Neural progenitor cell (in vitro differentiated cells): ENCODE measurements at regions not wholly inside any gene's neighbourhood (a gene's known extent, or its start where the extent isn't known, plus 50 kb on each side); places are given as distances from the start of the nearest gene placed in this dataset.

Source experiments
- DNase-seq: peaks from one replicate; pipeline ENCODE4 v3.0.0-alpha.2; 2016; ENCODE audit warnings: low spot score
- H2AFZ ChIP-seq: fragments of 200-600 bp; sonication (generic); replicated peaks from 2 replicates; pipeline ENCODE4 v1.6.1; 2016; ENCODE audit warnings: antibody characterized with exemption
- H3F3A ChIP-seq: fragments of 200-600 bp; sonication (generic); 2 replicates; pipeline ENCODE4 v1.6.1; 2016; ENCODE audit warnings: antibody characterized with exemption, low read depth
- H3K27ac ChIP-seq: fragments of 200-600 bp; sonication (generic); 2 replicates; pipeline ENCODE4 v1.5.1; 2016; ENCODE audit warnings: mild to moderate bottlenecking
- H3K27me3 ChIP-seq: fragments of 200-600 bp; sonication (generic); 2 replicates; pipeline ENCODE4 v1.6.1; 2016; ENCODE audit warnings: mild to moderate bottlenecking, moderate library complexity
- H3K36me3 ChIP-seq: fragments of 200-600 bp; sonication (generic); 2 replicates; pipeline ENCODE4 v1.5.1; 2016
- H3K4me1 ChIP-seq: fragments of 200-600 bp; sonication (generic); 2 replicates; pipeline ENCODE4 v1.6.1; 2016; ENCODE audit warnings: mixed run types
- H3K4me2 ChIP-seq: fragments of 200-600 bp; sonication (generic); 2 replicates; pipeline ENCODE4 v1.6.1; 2016
- H3K4me3 ChIP-seq: fragments of 200-600 bp; sonication (generic); 2 replicates; pipeline ENCODE4 v1.5.1; 2016
- H3K79me2 ChIP-seq: fragments of 200-600 bp; sonication (generic); 2 replicates; pipeline ENCODE4 v1.6.1; 2016; ENCODE audit warnings: low read depth
- H3K9ac ChIP-seq: fragments of 200-600 bp; sonication (generic); 2 replicates; pipeline ENCODE4 v1.6.1; 2016
- H3K9me3 ChIP-seq: fragments of 200-600 bp; sonication (generic); 2 replicates; pipeline ENCODE4 v1.5.1; 2016; ENCODE audit warnings: low read depth
- H4K20me1 ChIP-seq: fragments of 200-600 bp; sonication (generic); 2 replicates; pipeline ENCODE4 v1.6.1; 2016; ENCODE audit warnings: low read depth
- H3K27ac Mint-ChIP-seq: 3 replicates; pipeline ENCODE4 v1.8.0; 2021; ENCODE audit warnings: mixed read lengths
- H3K27me3 Mint-ChIP-seq: 2 replicates; pipeline ENCODE4 v1.8.0; 2022; ENCODE audit warnings: low read depth, mild to moderate bottlenecking, inconsistent platforms, moderate library complexity, mixed read lengths; ENCODE audit not compliant: insufficient read depth
- H3K36me3 Mint-ChIP-seq: 3 replicates; pipeline ENCODE4 v1.8.0; 2021; ENCODE audit warnings: mixed read lengths
- H3K4me1 Mint-ChIP-seq: 3 replicates; pipeline ENCODE4 v1.8.0; 2021; ENCODE audit warnings: mixed read lengths
- H3K4me3 Mint-ChIP-seq: 3 replicates; pipeline ENCODE4 v1.8.0; 2021; ENCODE audit warnings: mild to moderate bottlenecking, moderate library complexity, mixed read lengths
- H3K9me3 Mint-ChIP-seq: 3 replicates; pipeline ENCODE4 v1.8.0; 2020; ENCODE audit warnings: mixed read lengths
- EZH2 ChIP-seq: fragments of 200-600 bp; sonication (generic); IDR thresholded peaks from 2 replicates; pipeline ENCODE4 v1.6.1; 2017; ENCODE audit warnings: antibody characterized with exemption, mild to moderate bottlenecking, moderate library complexity
- EZH2phosphoT487 ChIP-seq: fragments of 200-600 bp; sonication (generic); IDR thresholded peaks from 2 replicates; pipeline ENCODE4 v1.6.1; 2017; ENCODE audit warnings: antibody characterized with exemption
- TF ChIP-seq, protein P1 (sequence below): fragments of 200-600 bp; sonication (generic); IDR thresholded peaks from 2 replicates; pipeline ENCODE4 v1.5.1; 2017; ENCODE audit warnings: antibody characterized with exemption, mild to moderate bottlenecking

DNA sequence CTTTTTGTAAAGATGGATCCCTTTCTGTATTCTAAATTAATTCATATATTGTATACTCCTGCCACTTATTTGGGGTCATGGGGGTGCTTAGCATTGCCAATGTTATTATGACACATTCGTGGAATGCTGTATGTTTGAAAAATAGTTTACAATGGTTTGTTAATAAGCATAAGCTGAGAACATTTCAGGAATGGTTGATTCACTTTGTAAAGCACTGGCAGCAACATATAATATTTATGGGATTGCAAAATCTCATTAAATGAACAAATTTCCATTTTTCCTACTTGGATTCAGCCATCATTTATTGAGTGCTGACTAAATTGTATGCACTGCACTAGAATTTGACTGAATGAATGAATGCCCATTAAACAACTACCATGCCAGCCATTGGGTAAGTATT, 215.2 kb upstream of the KLF4 start:
- no peaks in the 10 kb centered on the region for H3K36me3 Mint-ChIP-seq
- no peak overlapping the region for H3K9ac ChIP-seq

DNA sequence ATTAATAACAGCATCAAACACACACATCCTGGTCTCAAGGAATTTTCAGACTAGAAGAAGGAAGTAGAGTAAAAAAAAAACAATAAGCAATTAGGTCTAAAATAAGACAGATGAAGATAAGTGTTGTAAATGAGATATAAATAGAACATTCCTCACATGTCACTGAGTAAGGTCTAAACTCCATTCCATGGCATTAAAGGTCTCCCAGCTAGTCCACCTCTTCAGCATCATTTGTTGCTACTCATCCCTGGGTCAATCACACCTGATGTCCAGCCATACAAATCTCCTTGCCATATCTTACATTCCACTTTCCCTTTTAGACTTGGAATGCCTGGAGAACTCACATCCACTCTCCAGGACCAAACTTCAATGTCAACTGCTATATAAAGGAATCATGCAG, 214.1 kb upstream of the KLF4 start:
- H3K4me1 ChIP-seq: no peaks in the 10 kb centered on the region
- DNase-seq: no peak
- no peak overlapping the region for H3K4me3 Mint-ChIP-seq
- no peak overlapping the region for H2AFZ ChIP-seq
- H3K79me2 ChIP-seq: no peaks in the 10 kb centered on the region
- TF ChIP-seq, protein P1, sequence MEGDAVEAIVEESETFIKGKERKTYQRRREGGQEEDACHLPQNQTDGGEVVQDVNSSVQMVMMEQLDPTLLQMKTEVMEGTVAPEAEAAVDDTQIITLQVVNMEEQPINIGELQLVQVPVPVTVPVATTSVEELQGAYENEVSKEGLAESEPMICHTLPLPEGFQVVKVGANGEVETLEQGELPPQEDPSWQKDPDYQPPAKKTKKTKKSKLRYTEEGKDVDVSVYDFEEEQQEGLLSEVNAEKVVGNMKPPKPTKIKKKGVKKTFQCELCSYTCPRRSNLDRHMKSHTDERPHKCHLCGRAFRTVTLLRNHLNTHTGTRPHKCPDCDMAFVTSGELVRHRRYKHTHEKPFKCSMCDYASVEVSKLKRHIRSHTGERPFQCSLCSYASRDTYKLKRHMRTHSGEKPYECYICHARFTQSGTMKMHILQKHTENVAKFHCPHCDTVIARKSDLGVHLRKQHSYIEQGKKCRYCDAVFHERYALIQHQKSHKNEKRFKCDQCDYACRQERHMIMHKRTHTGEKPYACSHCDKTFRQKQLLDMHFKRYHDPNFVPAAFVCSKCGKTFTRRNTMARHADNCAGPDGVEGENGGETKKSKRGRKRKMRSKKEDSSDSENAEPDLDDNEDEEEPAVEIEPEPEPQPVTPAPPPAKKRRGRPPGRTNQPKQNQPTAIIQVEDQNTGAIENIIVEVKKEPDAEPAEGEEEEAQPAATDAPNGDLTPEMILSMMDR: no peak
- no peak for TF ChIP-seq EZH2
- no peak for TF ChIP-seq EZH2phosphoT487
- peaks cover 2% of the 10 kb centered on the region for H3K4me1 Mint-ChIP-seq
- no peaks in the 10 kb centered on the region for H4K20me1 ChIP-seq
- peaks cover 2% of the 10 kb centered on the region for H3K9me3 Mint-ChIP-seq
- H3K4me2 ChIP-seq: no peak overlapping the region
- H3F3A ChIP-seq: no peaks in the 10 kb centered on the region
- no peaks in the 10 kb centered on the region for H3K27me3 ChIP-seq
- H3K27me3 Mint-ChIP-seq: no peaks in the 10 kb centered on the region
- no peaks in the 10 kb centered on the region for H3K36me3 ChIP-seq
- no peaks in the 10 kb centered on the region for H3K9me3 ChIP-seq
- no peak overlapping the region for H3K27ac Mint-ChIP-seq
- no peak overlapping the region for H3K9ac ChIP-seq
- no peak overlapping the region for H3K27ac ChIP-seq
- H3K36me3 Mint-ChIP-seq: no peaks in the 10 kb centered on the region
- H3K4me3 ChIP-seq: no peak overlapping the region

More for the DNA sequence above, 215.2 kb upstream of the KLF4 start:
- H3K4me3 ChIP-seq: no peak overlapping the region
- Mint-ChIP-seq H3K4me3 (no peak overlapping the region), H3K27ac (no peak overlapping the region), H3K9me3 (peaks cover 2% of the 10 kb centered on the region), H3K4me1 (no peaks in the 10 kb centered on the region), H3K27me3 (no peaks in the 10 kb centered on the region)
- H3K9me3 ChIP-seq: no peaks in the 10 kb centered on the region
- H2AFZ ChIP-seq: no peak overlapping the region
- no peak overlapping the region for H3K4me2 ChIP-seq
- no peaks in the 10 kb centered on the region for H3K36me3 ChIP-seq
- no peaks in the 10 kb centered on the region for H4K20me1 ChIP-seq
- no peaks in the 10 kb centered on the region for H3K79me2 ChIP-seq
- no peaks in the 10 kb centered on the region for H3K27me3 ChIP-seq
- no peak for TF ChIP-seq EZH2
- no peak for TF ChIP-seq EZH2phosphoT487
- TF ChIP-seq, protein P1: no peak
- no peak for DNase-seq
- no peak overlapping the region for H3K27ac ChIP-seq
- no peaks in the 10 kb centered on the region for H3K4me1 ChIP-seq
- H3F3A ChIP-seq: no peaks in the 10 kb centered on the region

DNA sequence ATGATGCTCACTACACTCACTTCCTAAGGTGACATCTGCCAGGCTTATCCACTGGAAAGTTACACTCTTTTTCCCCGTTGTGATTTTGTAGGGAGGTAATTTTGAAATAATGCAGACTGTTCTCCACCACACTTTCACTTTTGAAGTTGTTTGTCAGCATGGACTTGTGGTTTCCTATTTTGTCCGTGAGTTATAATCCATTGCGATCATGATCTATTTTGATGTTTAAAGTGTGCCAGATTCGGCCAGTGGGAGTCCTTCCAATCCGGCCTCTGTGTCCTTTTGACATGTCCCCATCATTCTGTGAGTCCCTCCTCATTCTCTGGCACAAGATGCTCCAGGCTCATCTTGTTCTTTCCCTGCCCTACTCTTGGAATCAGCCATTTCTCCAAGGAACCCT, 211.3 kb upstream of the KLF4 start:
- H3K4me1 ChIP-seq: no peaks in the 10 kb centered on the region
- no peak overlapping the region for H3K27ac Mint-ChIP-seq
- TF ChIP-seq, protein P1: no peak

DNA sequence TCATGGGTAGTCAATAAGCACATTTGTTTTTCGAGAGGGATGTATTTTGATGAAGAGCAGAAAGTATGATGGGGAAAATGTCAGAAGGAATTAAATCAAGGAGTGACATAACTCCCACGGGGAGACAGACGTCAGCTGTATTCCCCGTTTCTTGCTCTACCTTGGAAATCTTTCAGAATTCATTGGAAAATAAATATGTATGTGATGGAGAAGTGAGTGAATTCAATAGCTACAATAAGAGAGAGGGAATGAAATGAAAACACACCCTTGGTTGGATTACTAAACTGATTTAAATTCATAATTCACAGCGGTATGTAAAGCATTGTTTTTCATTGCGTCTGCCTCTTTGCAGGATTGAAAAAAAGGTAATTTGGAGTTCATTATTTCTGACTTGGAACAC, 209.7 kb upstream of the KLF4 start:
- Histone ChIP-seq H3K79me2 (no peaks in the 10 kb centered on the region), H2AFZ (no peak overlapping the region), H3K36me3 (no peaks in the 10 kb centered on the region), H3K9me3 (no peaks in the 10 kb centered on the region), H3K4me1 (no peaks in the 10 kb centered on the region), H3K27me3 (no peaks in the 10 kb centered on the region), H3K9ac (no peak overlapping the region), H3K4me3 (no peak overlapping the region), H3K4me2 (no peak overlapping the region), H3K27ac (no peak overlapping the region), H4K20me1 (no peaks in the 10 kb centered on the region), H3F3A (no peaks in the 10 kb centered on the region)
- DNase-seq: no peak
- Mint-ChIP-seq H3K27ac (no peak overlapping the region), H3K4me3 (no peak overlapping the region), H3K4me1 (peaks cover 2% of the 10 kb centered on the region), H3K36me3 (no peaks in the 10 kb centered on the region), H3K27me3 (peaks cover 2% of the 10 kb centered on the region), H3K9me3 (peaks cover 2% of the 10 kb centered on the region)
- no peak for TF ChIP-seq EZH2phosphoT487
- TF ChIP-seq, protein P1: no peak
- TF ChIP-seq EZH2: no peak

More for the DNA sequence above, 211.3 kb upstream of the KLF4 start:
- peaks cover 2% of the 10 kb centered on the region for H3K9me3 Mint-ChIP-seq
- no peak overlapping the region for H2AFZ ChIP-seq
- H3K27me3 ChIP-seq: no peaks in the 10 kb centered on the region
- DNase-seq: no peak
- no peaks in the 10 kb centered on the region for H3K36me3 Mint-ChIP-seq
- no peaks in the 10 kb centered on the region for H3K36me3 ChIP-seq
- no peak overlapping the region for H3K27ac ChIP-seq
- no peak overlapping the region for H3K4me3 ChIP-seq
- H4K20me1 ChIP-seq: no peaks in the 10 kb centered on the region
- H3K4me2 ChIP-seq: no peak overlapping the region
- no peak overlapping the region for H3K4me3 Mint-ChIP-seq
- no peaks in the 10 kb centered on the region for H3K79me2 ChIP-seq
- H3K9me3 ChIP-seq: no peaks in the 10 kb centered on the region
- no peaks in the 10 kb centered on the region for H3F3A ChIP-seq
- peaks cover 2% of the 10 kb centered on the region for H3K4me1 Mint-ChIP-seq
- H3K27me3 Mint-ChIP-seq: peaks cover 2% of the 10 kb centered on the region
- no peak overlapping the region for H3K9ac ChIP-seq
